ENCODE measurements at regions not wholly inside any gene's neighbourhood (a gene's known extent, or its start where the extent isn't known, plus 50 kb on each side); places are given as distances from the start of the nearest gene placed in this dataset.

GRCh38 chr1:191152776-191153175 is 675.1 kb upstream of the BRINP3 start:
- TF ChIP-seq POLR2A (IDR thresholded peaks at IDR 0.05; ENCODE audit: low read depth, low read length) (no peak), POLR2AphosphoS5 (IDR thresholded peaks at IDR 0.05; ENCODE audit: low read depth, low read length) (no peak), TAF1 (IDR thresholded peaks at IDR 0.05; ENCODE audit: low read depth, low read length) (no peak), PAX5 (IDR thresholded peaks at IDR 0.05; ENCODE audit: insufficient read depth, low read length, severe bottlenecking) (no peak), SPI1 (IDR thresholded peaks at IDR 0.05; ENCODE audit: low read depth, low read length) (peak; percentile 75), POU2F2 (IDR thresholded peaks at IDR 0.05; ENCODE audit: low read depth, low read length) (no peak)

Data from GM12891 (cell line).